Neuronal stem cell (in vitro differentiated cells): ENCODE measurements at regions not wholly inside any gene's neighbourhood (a gene's known extent, or its start where the extent isn't known, plus 50 kb on each side); places are given as distances from the start of the nearest gene placed in this dataset.
"Not testable (repeated sequence)": the region's sequence is repeated elsewhere in the genome, so short reads cannot be mapped to it uniquely, and the experiment has no call there.

Source experiments
- DNase-seq: peaks from one replicate; pipeline ENCODE4 v3.0.0-alpha.2; 2013; ENCODE audit warnings: low spot score
- H2AFZ ChIP-seq: one replicate; pipeline ENCODE4 v1.6.1; 2013; ENCODE audit warnings: mild to moderate bottlenecking, low read length, inconsistent platforms
- H2AK5ac ChIP-seq: 2 replicates; pipeline ENCODE4 v1.6.1; 2013; ENCODE audit warnings: low read depth, mild to moderate bottlenecking, inconsistent platforms, low read length, moderate library complexity, mixed read lengths
- H2BK120ac ChIP-seq: 2 replicates; pipeline ENCODE4 v1.6.1; 2013; ENCODE audit warnings: low read depth, mild to moderate bottlenecking, inconsistent platforms, low read length, moderate library complexity, mixed read lengths
- H2BK12ac ChIP-seq: one replicate; pipeline ENCODE4 v1.6.1; 2013; ENCODE audit warnings: low read length, inconsistent platforms
- H2BK15ac ChIP-seq: 2 replicates; pipeline ENCODE4 v1.6.1; 2013; ENCODE audit warnings: mild to moderate bottlenecking, low read length, inconsistent platforms, mixed read lengths
- H2BK5ac ChIP-seq: one replicate; pipeline ENCODE4 v1.6.1; 2013; ENCODE audit warnings: inconsistent platforms, mild to moderate bottlenecking, low read length, moderate library complexity
- H3K14ac ChIP-seq: one replicate; pipeline ENCODE4 v1.6.1; 2013; ENCODE audit warnings: low read length, inconsistent platforms
- H3K18ac ChIP-seq: 2 replicates; pipeline ENCODE4 v1.6.1; 2013; ENCODE audit warnings: low read length, inconsistent platforms
- H3K23ac ChIP-seq: 2 replicates; pipeline ENCODE4 v1.6.1; 2013; ENCODE audit warnings: low read depth, mild to moderate bottlenecking, mixed read lengths, low read length, inconsistent platforms; ENCODE audit not compliant: poor library complexity
- H3K27ac ChIP-seq: replicated peaks from 3 replicates; pipeline ENCODE4 v1.5.1; 2013; ENCODE audit warnings: low read length, inconsistent platforms
- H3K27me3 ChIP-seq, 3 experiments: 2 replicates each; pipeline ENCODE4 v1.6.1; 2013; ENCODE audit warnings: low read length in 3 of 3, mild to moderate bottlenecking in 2 of 3, inconsistent platforms in 1 of 3, low read depth in 1 of 3, mixed read lengths in 1 of 3, moderate library complexity in 1 of 3; ENCODE audit not compliant: control insufficient read depth in 3 of 3, insufficient read depth in 3 of 3
- H3K36me3 ChIP-seq, 2 donors: replicated peaks in 1 of 2; 2 replicates each; pipeline ENCODE4 v1.6.1; 2013; ENCODE audit warnings: low read length in 2 of 2; ENCODE audit not compliant: control insufficient read depth in 2 of 2, insufficient read depth in 2 of 2
- H3K4ac ChIP-seq: 2 replicates; pipeline ENCODE4 v1.6.1; 2013; ENCODE audit warnings: inconsistent platforms, mild to moderate bottlenecking, low read length, moderate library complexity
- H3K4me1 ChIP-seq, 2 donors: 1 replicate in 1 of 2; 2 replicates in 1 of 2; pipeline ENCODE4 v1.6.1; 2013; ENCODE audit warnings: low read length in 2 of 2, low read depth in 1 of 2; ENCODE audit not compliant: control insufficient read depth in 2 of 2, insufficient read depth in 1 of 2
- H3K4me2 ChIP-seq: one replicate; pipeline ENCODE4 v1.6.1; 2013; ENCODE audit warnings: mild to moderate bottlenecking, low read length, inconsistent platforms; ENCODE audit not compliant: insufficient read depth, poor library complexity, severe bottlenecking
- H3K4me3 ChIP-seq, 2 donors: 2 replicates each; pipeline ENCODE4 v1.5.1; 2013; ENCODE audit warnings: low read length in 2 of 2, mild to moderate bottlenecking in 2 of 2, inconsistent platforms in 1 of 2, moderate library complexity in 1 of 2
- H3K79me1 ChIP-seq: one replicate; pipeline ENCODE4 v1.6.1; 2013; ENCODE audit warnings: low read depth, mild to moderate bottlenecking, inconsistent platforms, low read length, moderate library complexity
- H3K9ac ChIP-seq: one replicate; pipeline ENCODE4 v1.6.1; 2013; ENCODE audit warnings: mild to moderate bottlenecking, low read depth, low read length, inconsistent platforms; ENCODE audit not compliant: poor library complexity
- H3K9me3 ChIP-seq, 2 donors: replicated peaks in 1 of 2; 2 replicates each; pipeline versions ENCODE3 to v1.6.1; 2013; ENCODE audit warnings: low read length in 2 of 2, mild to moderate bottlenecking in 2 of 2, inconsistent platforms in 1 of 2, low read depth in 1 of 2, mixed read lengths in 1 of 2, moderate library complexity in 1 of 2; ENCODE audit not compliant: control insufficient read depth in 2 of 2, insufficient read depth in 1 of 2
- H4K8ac ChIP-seq: one replicate; pipeline ENCODE4 v1.6.1; 2013; ENCODE audit warnings: low read depth, mild to moderate bottlenecking, inconsistent platforms, low read length, moderate library complexity
- H4K91ac ChIP-seq: one replicate; pipeline ENCODE4 v1.6.1; 2013; ENCODE audit warnings: low read length, low read depth, mild to moderate bottlenecking, inconsistent platforms; ENCODE audit not compliant: poor library complexity
- WGBS, 2 donors: extraction: QIAGEN DNeasy Blood & Tissue Kit; methylation state at CpG; one replicate each; pipeline ENCODE4 v1.1.7; 2013; ENCODE audit warnings: missing lambda C conversion rate in 2 of 2, mixed read lengths in 1 of 2; ENCODE audit not compliant: insufficient read length in 2 of 2, insufficient replicate concordance in 1 of 2; ENCODE audit errors: extremely low coverage in 2 of 2; 5-methylcytosine and 5-hydroxymethylcytosine counted together

DNA sequence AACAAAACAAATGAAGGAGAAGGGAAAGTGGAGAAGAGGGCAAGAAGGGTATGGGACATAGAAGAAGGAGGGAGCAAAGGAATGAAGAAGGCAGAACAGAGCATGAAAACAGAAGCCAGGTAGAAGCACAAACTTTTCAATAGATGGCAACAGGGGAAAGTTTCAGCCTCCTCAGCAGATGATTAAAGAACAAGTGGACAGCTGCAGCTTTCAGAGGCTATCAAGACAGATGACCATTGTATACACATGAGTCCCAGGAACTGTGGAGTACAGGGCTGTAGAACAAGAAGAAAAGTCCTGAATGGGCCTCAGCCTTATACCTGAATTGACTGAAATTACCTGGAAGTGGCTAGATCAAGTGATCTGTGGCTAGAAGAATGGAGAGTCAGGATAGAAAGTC lies 62.0 kb upstream of the FIBIN start:
- Histone ChIP-seq H3K23ac (no peak overlapping the region), H3K9ac (no peak overlapping the region), H3K36me3 (no peaks in the 10 kb centered on the region), H2BK120ac (no peak overlapping the region), H2BK5ac (no peak overlapping the region), H3K18ac (no peak overlapping the region), H2BK12ac (no peak overlapping the region), H3K14ac (no peak overlapping the region), H3K27me3 (no peaks in the 10 kb centered on the region), H4K8ac (no peak overlapping the region), H3K4me3 (no peak overlapping the region), H2AK5ac (no peak overlapping the region), H3K4ac (no peak overlapping the region), H2BK15ac (no peak overlapping the region), H3K9me3 (no peaks in the 10 kb centered on the region), H3K27ac (no peak overlapping the region), H4K91ac (no peak overlapping the region), H3K4me1 (no peaks in the 10 kb centered on the region), H3K4me2 (no peak overlapping the region), H3K79me1 (no peaks in the 10 kb centered on the region), H2AFZ (no peak overlapping the region)
- DNase-seq, result no peak

DNA sequence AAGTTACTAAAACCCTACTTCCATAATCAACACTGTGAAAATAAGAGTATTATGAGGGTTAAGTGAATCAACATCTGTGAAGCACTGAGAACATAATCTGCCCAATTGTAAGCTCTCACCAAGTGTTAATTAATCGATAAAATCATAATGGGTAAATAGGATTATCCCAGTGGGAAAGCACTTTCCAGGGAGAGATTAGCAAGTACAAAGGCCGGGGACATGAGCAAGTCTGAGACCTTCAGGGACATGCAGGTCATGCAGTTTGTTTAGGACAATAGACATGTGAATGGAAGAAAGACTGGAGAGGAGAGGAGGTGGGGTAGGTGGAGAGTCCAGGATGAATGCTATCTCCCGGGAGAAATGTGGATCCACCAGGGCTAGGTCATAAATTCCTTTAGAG lies 57.8 kb upstream of the FIBIN start:
- no peak overlapping the region for H4K91ac ChIP-seq
- no peak overlapping the region for H2BK5ac ChIP-seq
- no peak overlapping the region for H3K18ac ChIP-seq
- H3K4me1 ChIP-seq, result no peaks in the 10 kb centered on the region
- H3K79me1 ChIP-seq, result no peaks in the 10 kb centered on the region
- no peak overlapping the region for H3K4me3 ChIP-seq
- H2BK120ac ChIP-seq, result no peak overlapping the region
- H3K9me3 ChIP-seq, result no peaks in the 10 kb centered on the region
- H3K4ac ChIP-seq, result no peak overlapping the region
- no peak overlapping the region for H2AK5ac ChIP-seq
- H2AFZ ChIP-seq, result no peak overlapping the region
- H2BK15ac ChIP-seq, result no peak overlapping the region
- H3K27ac ChIP-seq, result no peak overlapping the region
- H3K27me3 ChIP-seq, result no peaks in the 10 kb centered on the region
- no peak overlapping the region for H3K14ac ChIP-seq
- H2BK12ac ChIP-seq, result no peak overlapping the region
- H3K23ac ChIP-seq, result no peak overlapping the region
- DNase-seq, result peak; percentile 59
- no peak overlapping the region for H3K9ac ChIP-seq
- H3K4me2 ChIP-seq, result no peak overlapping the region
- no CpG with 5 or more reads among the region's 3 CpGs for WGBS, 2 donors
- H3K36me3 ChIP-seq, result no peaks in the 10 kb centered on the region
- no peak overlapping the region for H4K8ac ChIP-seq

DNA sequence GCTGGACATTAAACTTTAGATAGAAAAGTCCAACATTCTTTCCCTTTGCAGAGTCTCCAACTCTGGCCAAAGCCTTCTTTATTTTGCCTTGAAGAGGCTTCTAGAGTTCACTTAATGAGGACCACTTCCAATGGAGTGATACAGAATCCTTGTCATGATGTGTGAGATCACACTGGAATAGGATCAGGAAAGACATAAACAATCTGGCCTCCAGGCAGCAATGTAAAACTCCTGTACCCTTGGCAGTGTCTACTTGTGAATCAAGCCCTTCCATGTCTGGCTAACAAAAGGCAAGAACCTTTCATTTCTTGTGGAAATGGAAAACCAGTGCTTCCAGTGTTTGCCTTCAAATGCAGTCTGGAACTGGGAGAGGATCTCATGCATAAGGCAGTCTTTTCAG lies 56.5 kb upstream of the FIBIN start:
- no peak overlapping the region for H3K18ac ChIP-seq
- DNase-seq, result no peak
- H3K27me3 ChIP-seq, result no peaks in the 10 kb centered on the region
- H3K4me2 ChIP-seq, result no peak overlapping the region
- no peaks in the 10 kb centered on the region for H3K79me1 ChIP-seq
- H3K27ac ChIP-seq, result no peak overlapping the region
- H3K14ac ChIP-seq, result no peak overlapping the region
- no peak overlapping the region for H2BK5ac ChIP-seq
- H3K9ac ChIP-seq, result no peak overlapping the region
- no peaks in the 10 kb centered on the region for H3K36me3 ChIP-seq
- no peaks in the 10 kb centered on the region for H3K4me1 ChIP-seq
- H2BK12ac ChIP-seq, result no peak overlapping the region
- no peak overlapping the region for H4K91ac ChIP-seq
- H3K23ac ChIP-seq, result no peak overlapping the region
- H3K9me3 ChIP-seq, result no peaks in the 10 kb centered on the region
- no peak overlapping the region for H3K4me3 ChIP-seq
- no peak overlapping the region for H2AK5ac ChIP-seq
- no peak overlapping the region for H2BK15ac ChIP-seq
- H2BK120ac ChIP-seq, result no peak overlapping the region
- no peak overlapping the region for H4K8ac ChIP-seq
- H3K4ac ChIP-seq, result no peak overlapping the region
- no peak overlapping the region for H2AFZ ChIP-seq

DNA sequence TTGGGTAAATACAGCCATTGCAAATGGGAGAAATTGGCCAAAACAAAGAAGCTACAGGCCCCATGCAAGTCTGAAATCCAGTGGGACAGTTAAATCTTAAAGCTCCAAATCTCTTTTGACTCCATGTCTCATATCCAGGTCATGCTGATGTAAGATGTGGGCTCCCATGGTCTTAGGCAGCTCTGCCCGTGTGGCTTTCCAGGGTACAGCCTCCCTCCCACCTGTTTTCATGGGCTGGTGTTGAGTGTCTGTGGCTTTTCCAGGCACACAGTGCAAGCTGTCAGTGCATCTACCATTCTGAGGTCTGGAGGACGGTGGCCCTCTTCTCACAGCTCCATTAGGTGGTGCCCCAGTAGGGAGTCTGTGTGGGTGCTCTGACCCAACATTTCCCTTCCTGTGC lies 53.4 kb upstream of the FIBIN start:
- not testable (repeated sequence) for H2AFZ ChIP-seq, H3K4me3 ChIP-seq, H3K23ac ChIP-seq, H3K79me1 ChIP-seq, H3K14ac ChIP-seq, H3K27ac ChIP-seq, H3K27me3 ChIP-seq, H3K9me3 ChIP-seq, H2BK120ac ChIP-seq, H3K18ac ChIP-seq, H2BK5ac ChIP-seq, H2BK15ac ChIP-seq, H3K4ac ChIP-seq, H2BK12ac ChIP-seq, H4K91ac ChIP-seq, H3K9ac ChIP-seq, H3K4me1 ChIP-seq, H3K36me3 ChIP-seq, DNase-seq, H4K8ac ChIP-seq, H3K4me2 ChIP-seq, H2AK5ac ChIP-seq
- no CpG with 5 or more reads among the region's 2 CpGs for WGBS, 2 donors
